GM19395 (cell line): ENCODE measurements at regions not wholly inside any gene's neighbourhood (a gene's known extent, or its start where the extent isn't known, plus 50 kb on each side); places are given as distances from the start of the nearest gene placed in this dataset.

Experiments
- ATAC-seq: cut with Tn5 transposase; IDR thresholded peaks from one replicate; pipeline ENCODE4 v1.9.1; 2021; ENCODE audit warnings: mild to moderate bottlenecking, moderate library complexity; ENCODE audit not compliant: unreplicated experiment

DNA sequence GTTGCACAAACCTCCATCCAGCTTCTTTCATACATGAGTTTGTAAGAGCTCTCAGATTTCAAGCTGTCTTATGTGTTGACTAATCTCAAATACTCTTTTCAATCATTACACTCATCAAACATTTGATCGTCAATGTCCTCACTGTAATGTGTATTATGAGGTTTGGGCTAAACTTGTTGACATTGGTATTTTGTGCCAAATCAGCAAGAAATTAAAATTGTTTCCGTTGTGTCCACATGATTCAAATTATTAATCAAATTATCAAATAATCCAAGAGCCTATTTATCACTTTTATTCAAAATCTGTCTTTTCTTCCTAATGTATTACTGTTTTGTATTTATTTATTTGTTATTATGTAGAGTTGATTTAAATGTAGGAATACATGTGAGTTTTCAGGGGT lies 283.4 kb downstream of the GAS1 start:
- no peak for ATAC-seq

DNA sequence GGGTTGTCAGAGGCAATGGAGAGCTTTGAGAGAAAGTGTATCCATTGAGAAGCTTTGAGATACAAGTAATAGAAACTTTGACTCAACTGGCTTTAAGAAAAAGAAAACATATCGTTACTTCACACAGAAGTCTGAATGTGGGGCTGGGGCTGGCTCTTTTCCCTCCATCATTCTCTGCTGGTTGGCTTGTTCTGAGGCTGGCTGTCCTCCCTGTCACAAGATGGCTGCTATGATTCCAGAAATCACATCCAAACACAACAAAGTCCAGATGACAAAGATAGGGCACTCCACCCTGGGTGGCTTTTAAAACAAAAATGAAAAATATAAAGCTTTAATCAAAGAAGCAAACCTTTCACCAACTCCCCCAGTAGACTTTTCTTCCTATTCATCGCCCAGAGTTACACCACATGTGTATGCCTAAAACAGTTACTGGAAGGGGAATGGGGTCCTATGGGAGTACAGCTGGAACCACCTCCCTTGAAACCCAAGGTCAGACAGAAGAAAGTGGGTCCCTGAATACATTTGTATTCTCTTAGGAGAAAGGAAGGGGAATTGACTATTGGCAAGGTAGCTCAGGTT lies 284.3 kb downstream of the GAS1 start:
- ATAC-seq = no peak

GRCh38 chr9:86660146-86660943 lies 287.0 kb downstream of the GAS1 start:
- ATAC-seq = no peak

DNA sequence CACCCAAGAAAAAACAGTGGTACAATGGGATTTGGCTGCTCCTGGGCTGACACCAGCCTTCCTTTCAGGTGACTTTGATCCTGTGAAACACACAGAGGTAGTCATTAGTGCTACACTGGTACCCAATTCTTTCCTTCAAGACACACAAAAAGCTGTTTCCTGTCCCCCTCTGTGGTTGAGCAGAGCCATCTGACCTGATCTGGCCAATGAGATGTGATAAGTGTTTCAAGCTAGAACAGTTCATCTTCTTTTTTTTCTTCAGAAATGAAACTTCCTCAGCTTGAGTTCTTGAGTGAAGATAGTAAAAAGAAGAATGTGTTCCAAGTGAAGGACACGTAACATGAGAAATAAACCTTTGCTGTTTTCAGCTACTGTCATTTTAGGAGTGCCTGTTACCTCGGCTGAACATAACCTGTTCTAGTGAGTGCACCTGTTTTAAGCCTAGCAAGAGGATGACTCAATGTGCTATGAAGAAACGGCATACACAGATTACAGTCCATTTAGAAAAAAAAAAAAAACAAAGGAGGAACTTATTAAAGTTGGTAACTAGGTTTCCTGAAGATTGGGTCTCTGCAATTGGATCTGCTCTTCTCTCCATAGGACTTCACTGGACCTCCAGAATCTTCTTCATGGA lies 287.8 kb downstream of the GAS1 start:
- no peak for ATAC-seq

GRCh38 chr9:86655147-86655546 lies 292.2 kb downstream of the GAS1 start:
- no peak for ATAC-seq

DNA sequence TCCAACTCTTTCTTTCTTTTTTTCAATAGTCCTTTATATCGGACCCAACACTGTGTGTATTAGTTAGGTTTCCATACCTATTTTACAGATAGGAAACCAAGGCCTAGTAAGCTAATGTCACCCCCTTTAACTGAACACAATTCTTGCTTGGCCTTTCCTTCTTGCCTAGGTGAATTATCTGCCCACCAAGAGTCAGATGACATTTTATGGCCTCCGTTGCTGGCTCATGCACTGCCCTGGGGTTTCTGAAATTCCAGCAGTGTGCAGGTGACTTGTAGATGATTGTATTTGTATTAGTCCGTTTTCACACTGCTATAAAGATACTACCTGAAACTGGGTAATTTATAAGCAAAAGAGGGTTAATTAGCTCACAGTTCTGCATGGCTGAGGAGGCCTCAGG lies 293.8 kb downstream of the GAS1 start:
- ATAC-seq = no peak

DNA sequence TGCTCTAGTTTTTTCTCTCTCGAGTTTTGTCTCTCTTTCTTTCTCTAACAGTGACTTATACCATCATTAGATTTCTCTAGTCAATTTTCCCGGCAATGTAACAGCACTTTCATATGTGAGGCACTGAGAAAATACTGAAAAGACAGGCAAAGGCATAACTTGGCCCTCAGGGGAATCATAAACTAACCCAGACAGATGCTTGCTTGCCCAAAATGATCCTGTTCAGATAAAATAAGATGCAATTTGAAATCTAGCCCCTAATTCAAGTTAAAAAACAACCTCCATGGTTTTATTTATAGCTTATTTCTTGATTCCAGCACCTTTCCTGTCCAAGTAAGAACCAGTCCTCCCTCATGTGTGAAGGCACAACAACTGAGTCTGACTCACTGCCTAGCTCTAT lies 294.6 kb downstream of the GAS1 start:
- no peak for ATAC-seq

- ATAC-seq = no peak
These were observed 295.7 kb upstream of the TUT7 start for GRCh38 chr9:86649913-86650312.

DNA sequence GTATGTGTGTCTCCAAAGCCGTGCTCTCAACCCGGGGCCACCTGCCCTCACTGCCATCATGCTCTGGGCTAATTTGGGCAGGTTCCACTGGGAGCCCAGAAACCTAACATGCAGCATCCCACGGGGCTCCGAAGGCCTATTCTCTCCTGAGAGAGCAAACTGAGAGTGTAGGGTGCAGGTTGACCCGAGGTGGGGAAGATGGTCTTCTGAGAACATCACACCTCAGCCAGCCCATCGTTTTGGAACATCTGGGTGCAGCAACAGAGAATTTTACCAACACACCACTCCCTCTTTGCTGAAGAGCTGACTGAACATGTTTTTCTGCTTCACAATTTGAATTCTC lies 294.6 kb upstream of the TUT7 start:
- ATAC-seq = no peak

DNA sequence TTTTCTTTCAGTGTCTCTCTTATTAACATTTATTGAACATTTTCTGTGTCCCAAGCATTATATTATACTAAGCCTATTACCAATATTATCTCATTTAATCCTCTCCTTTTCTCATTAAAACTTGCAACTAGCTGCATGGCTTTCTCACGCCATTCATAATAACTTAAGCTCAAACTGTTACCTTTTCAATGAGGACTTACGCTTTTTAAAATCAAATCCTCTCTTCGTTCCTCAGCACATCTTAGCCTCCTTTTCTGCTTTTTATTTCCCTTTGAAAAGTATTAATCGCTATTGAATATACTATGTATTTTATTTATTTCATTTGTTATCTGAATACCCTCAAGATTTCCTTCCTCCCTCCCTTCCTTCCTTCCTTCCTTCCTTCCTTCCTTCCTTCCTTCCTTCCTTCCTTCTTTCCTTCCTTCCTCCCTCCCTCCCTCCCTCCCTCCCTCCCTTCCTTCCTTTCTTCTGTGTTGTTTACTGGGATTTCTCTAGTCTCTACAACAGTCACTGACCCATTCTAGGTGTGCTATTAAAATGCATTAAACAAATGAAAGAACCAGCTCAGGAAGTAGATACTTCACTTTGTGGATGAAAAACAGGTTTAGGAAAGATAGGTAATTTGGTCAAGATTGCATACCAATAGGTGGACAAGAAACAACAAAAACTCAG lies 294.1 kb upstream of the TUT7 start:
- ATAC-seq = no peak

GRCh38 chr9:86645303-86645702 lies 291.1 kb upstream of the TUT7 start:
- no peak for ATAC-seq

DNA sequence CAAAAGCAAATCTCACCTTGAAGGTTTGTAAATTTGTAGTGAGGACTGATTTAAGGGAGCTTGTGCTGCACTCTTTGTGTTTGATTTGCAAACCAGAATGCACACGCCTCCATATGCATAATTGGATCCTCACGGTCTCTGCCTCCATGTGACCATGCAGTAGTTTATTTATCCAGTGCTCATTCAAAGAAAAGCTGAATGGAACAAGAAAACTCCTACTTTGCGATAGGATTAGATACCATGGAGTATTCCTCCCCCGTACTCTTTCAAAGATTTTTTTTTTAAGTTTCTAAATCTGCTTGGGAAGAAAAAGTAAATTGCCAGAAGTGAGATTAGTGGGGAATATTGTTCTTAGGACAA lies 290.4 kb upstream of the TUT7 start:
- no peak for ATAC-seq

- ATAC-seq = no peak
These were observed 289.9 kb upstream of the TUT7 start for GRCh38 chr9:86643946-86644674.

DNA sequence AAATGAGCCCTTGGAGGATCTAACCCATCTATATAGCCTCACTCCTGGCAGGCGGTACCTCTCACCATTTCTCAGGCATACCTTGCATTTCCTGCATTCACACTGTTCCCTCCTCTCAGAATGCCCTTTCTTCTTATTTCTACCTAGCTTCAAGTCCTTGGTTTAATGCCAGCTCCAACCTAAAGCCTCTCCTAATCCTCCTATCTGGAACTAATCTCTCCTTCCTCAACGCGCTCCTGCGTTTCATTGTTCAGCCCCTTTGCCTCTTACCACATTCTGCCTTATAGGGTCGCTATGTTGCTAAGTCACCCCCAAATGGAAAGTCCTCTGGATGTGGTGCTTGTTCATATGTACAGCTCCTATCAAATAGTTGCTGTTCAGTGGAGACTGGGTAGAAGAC lies 288.5 kb upstream of the TUT7 start:
- ATAC-seq = no peak

DNA sequence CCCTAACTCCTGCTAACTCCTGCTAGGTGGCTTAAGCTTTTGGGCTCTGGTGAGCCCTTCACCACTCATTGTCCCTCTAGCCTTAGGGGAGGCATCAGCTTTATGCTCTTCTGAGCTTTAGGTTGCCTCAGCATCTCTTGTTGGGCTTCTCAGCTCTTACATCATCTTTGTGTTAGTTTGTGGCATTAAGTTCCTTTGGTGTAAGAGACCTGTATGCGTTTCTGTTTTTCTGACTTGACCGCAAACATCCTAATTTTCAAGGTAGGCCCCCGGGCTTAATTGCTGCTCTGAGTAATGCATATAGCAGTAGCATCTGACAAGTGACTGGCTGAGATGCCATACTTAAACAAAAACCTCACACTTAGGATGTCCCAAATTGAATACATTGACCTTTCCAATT lies 287.8 kb upstream of the TUT7 start:
- no peak for ATAC-seq

DNA sequence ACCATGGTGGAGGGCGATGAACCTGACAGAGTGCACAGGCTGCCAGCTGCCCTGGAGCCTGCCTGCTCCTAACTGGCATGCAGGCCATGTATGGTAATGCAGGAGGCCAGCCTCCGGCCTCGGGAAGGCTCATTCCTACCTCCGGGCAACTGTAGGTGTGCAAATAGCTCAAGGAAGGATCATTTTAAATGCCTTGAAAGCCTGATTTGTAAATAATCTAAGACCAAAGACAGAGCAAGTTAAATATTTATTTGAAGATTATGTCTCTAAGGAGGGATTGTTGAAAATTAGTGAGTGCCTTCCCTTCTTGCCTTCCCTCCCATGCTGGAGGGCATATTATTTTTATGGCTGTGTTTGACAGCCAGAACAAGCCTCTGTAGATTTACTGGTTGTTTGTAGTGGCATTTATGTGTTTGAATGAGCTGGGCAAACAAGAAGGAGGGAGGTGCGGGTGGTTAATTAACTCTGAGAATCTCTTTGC lies 285.7 kb upstream of the TUT7 start:
- ATAC-seq = no peak

- no peak for ATAC-seq
These were observed 285.1 kb upstream of the TUT7 start for GRCh38 chr9:86639287-86639686.

- ATAC-seq = no peak
These were observed 283.9 kb upstream of the TUT7 start for GRCh38 chr9:86638109-86638508.

DNA sequence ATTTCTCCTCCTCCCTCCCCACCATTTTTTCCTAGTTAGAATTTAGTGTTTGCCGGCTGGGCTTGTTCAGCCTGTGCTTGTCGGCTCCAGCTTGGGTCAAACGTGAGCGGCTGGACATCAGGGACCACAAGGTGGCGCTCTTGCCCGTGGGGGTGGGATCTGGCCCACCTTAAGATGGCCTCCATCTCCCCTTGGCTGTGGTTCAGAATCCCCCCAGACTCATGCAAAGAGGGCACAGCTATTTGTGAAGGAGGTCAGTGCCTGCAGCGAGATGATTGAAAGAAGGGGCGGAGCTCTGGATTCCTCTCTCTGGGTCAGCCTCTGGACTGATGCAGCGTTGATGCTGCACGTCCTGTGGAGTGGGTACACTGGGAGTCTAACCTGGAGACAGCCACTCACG lies 283.3 kb upstream of the TUT7 start:
- ATAC-seq = no peak

- no peak for ATAC-seq
These were observed 282.3 kb upstream of the TUT7 start for GRCh38 chr9:86636519-86636918.

GRCh38 chr9:86636038-86636437 lies 281.8 kb upstream of the TUT7 start:
- ATAC-seq = no peak
